HPDE6-E6E7 (cell line): ENCODE measurements at regions not wholly inside any gene's neighbourhood (a gene's known extent, or its start where the extent isn't known, plus 50 kb on each side); places are given as distances from the start of the nearest gene placed in this dataset.

Experiments
- DNase-seq: peaks from one replicate; pipeline ENCODE4 v3.0.0; 2011; ENCODE audit warnings: missing footprints; ENCODE audit errors: extremely low spot score

DNA sequence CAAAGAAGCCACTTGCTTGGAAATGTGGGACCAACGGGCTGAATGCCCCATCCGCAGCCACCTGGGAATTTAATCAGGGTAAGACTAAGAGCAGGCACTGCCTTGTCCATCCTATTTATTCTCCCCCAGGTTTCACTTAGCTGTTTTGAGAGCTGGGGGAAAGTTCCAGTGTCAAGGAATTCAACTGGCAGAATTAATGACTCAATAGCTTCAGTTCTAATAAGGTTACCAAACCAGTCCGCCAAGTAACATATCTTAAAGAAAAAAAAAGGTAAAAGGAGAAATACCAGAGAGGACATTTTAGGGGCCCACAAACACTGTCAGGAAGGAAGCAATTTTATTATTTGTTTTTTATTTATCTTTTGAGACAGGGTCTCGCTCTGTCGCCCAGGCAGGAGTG, 157.6 kb upstream of the SOD1 start:
- peak; percentile 60 for DNase-seq

DNA sequence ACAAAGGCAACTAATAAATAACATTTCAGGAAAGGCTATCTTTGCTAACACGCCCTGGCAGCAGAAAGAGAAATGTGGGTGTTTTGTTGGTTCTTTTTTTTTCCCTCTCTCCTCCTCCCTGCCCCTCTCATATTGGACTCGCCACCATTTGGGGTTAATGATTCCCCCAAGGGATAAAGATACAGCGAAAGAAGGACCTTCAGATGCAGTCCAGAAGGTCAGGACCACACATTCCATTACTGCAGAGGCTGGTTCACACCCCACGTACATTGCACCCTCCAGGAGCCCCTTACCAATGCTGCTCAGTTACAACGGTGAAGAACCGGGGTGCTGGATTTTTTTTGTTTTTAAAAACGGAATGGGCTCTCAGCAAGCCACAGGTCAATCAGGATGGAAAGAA, 156.9 kb upstream of the TIAM1 start:
- DNase-seq, result no peak

DNA sequence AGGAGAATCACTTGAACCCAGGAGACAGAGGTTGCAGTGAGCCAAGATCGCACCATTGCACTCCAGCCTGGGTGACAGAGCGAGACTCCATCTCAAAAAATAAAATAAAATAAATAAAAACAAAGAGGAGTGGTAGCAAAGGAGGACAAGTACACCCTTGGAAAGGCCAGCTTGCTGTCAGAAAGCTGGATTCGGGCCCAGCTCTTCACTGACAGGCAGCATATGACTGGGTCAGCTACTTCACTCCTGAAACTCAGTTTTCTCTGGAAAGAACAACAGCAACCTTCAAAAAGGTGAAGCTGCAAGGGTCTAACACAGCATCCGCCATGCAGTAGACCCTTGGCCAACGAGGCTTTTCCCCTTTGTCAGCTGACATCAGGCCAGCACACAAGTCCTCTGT, 156.0 kb upstream of the TIAM1 start:
- no peak for DNase-seq

DNA sequence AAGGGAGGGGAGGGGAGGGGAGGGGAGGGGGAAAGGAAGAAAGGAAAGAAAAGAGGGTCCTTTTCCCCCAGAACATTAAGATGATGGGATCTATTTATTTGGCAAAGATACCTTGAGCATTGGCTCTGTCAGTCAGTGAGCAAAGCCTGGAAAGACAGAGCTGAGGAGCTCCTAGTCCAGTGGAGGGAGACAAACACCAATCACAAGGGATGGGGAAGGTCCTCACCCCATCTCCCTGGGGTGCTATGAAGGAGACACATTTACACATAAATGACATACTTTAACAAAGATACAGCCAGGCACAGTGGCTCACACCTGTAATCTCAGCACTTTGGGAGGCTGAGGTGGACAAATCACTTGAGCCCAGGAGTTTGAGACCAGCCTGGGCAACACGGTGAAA, 154.9 kb upstream of the TIAM1 start:
- no peak for DNase-seq

DNA sequence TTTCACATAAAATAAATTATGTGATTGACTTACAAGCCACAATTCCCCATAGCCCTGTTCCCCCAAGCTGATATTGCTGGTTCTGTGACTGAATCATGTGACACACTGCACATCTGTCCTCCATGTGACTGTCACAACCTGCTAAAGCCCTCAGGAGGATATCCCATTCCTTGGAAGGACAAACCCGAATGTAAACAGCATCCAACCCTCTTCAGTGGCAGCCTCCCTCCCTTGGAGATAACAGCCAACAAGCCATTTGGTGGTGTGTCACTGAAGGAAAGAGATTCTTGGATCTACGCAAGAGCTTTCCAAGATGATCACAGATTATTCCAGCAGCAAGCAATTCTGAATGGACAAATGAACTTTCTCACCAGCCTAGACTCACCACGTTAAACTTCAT, 153.9 kb upstream of the TIAM1 start:
- no peak for DNase-seq

DNA sequence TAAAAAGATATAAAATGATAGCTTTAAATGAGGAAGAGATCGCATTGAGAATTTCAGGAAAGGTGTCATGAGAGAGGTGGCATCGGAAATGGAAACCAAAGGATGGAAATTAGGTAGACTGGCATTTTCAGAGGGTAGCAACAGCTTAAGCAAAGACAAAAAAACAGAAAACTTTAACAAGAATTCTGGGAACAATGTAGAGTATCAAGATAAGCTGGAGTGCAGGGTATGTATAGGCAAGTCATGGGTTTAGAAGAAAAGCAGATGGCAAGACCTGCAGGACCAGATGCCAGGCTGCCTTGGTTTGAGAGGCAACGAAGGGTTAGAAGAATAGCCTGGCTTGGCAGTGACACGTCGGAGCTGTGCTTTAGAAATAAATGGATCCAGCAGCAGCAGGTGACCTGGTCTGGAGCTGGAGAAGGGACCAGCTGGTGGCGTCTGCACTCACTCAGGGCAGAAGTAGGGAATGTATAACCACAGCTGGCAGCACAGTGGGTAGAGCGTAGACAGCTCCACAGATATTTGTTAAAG, 149.4 kb upstream of the TIAM1 start:
- no peak for DNase-seq

DNA sequence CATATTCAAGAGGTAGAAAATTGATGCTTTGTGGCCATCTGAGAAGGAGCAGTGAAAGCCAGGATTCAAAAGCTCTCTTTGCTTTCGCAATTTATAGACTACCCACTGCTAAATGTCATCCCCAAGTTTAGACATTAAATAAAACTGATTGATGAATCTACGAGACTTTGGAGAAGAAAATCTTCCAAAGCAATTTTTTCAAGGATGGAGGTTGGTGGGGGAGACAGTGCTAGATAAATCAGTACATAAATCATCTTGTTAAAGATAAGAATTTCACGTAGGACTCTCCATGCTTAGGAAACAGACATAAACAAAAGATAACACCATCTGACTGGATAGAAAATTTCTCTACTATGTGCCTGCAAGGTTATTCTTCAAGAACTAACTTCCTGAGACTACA, 147.6 kb upstream of the TIAM1 start:
- DNase-seq, result no peak

DNA sequence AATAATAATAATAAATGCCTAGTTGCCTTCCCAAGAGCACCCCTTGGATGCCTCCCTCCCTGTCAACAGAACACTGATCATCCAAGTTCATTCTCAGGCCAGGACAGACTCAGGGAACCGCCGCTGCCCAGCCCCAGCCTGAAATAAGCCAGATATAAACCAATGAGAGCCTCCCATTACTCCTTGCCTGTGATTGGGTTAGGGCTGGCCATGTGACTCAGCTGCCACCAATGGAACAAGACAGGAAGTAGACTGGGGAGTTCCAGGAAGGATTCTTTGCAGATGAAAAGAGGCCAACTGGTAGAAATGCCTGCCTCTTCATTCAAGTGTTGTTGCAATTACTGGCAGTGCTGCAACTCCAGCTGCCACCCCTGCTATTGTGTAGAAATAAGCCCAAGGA, 146.4 kb upstream of the TIAM1 start:
- no peak for DNase-seq

DNA sequence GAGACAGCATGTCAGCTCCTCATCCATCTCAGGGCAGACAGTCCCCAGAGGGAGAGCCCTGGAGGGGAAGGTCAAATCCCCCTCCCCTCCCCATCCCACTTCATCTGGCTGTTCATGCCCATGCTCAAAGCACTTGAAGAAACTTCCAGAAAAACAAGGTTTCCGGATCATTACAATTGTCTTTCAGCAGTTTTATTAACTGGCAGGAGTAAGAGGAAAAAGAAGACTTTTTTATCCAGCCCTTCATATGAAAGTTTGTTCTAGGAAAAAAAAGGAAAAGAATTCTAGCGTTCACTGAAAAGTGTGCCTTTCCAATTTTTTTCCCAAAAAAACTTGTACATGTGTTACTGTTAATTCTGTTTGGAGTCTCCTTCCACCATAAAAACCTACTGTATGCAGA, 145.7 kb upstream of the TIAM1 start:
- DNase-seq, result no peak

DNA sequence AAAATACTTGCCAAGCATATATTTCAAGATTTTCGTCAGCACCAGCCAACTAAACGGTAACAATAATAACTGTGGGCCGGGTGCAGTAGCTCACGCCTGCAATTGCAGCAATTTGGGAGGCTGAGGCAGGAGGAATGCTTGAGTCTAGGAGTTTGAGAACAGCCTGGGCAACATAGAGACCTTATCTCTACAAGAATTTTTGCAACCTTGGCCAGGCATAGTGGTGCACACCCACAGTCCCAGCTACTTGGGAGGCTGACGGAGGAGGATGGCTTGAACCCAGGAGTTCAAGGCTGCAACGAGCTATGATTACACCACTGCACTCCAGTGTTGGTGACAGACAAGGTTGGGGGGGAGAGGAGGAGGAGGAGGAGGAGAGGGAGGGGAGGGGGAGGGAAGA, 145.0 kb upstream of the TIAM1 start:
- DNase-seq, result no peak

DNA sequence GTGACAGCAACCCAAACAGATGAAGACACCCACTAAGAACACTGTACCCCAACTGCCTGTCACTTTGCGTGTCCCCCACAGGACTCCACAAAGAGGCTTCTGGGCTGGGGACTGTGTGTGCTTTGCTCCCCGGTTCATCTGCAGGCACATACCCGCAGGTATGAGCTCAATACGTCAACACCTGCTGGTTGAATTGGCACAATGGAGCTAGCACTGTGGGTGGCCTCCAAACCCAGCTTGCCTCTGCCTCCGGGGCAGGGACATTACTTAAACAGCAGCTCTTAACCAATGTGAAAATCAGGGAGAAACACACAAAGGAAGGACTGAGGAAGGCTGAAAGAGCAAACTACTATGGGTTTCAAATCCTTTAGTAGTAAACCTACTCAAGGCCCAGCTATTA, 140.2 kb upstream of the TIAM1 start:
- DNase-seq, result no peak

DNA sequence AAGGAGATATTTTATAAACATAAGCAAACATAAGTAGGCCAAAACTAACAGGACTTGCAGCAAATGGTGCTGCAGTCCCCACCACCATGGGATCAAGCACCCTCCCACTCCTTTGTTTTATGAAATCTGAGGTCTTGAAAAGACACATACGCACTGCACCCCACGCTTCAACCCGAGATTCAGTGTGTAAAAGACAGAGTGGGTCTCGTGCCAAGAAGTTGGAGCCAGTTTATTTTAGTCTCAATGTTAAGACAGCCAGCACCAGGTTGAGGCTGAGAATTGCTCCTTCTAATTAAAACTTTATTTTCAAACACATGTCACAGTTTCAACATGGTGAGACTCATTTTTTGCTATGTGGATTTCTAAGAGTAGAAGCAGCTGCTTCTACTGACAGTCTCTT, 139.1 kb upstream of the TIAM1 start:
- no peak for DNase-seq

DNA sequence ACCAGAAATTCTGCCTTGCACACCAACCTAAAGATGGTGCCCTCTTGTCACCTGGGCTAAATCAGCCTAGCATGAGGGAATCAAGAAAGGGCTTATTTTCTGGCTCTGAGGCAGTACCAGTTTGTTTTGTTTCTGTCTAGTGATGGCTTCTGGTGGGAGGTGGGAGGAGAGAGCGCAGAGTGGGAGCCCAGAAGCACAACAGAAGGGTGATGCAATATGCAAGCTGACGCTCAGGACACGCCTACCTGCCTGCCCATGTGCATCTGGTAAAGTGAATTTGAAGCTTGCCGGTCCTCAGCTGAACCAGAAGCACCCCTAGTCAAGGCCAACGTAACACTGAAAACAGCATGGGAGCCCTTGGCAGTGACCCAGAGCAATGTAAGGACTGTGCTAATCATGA, 138.4 kb upstream of the TIAM1 start:
- DNase-seq, result no peak

DNA sequence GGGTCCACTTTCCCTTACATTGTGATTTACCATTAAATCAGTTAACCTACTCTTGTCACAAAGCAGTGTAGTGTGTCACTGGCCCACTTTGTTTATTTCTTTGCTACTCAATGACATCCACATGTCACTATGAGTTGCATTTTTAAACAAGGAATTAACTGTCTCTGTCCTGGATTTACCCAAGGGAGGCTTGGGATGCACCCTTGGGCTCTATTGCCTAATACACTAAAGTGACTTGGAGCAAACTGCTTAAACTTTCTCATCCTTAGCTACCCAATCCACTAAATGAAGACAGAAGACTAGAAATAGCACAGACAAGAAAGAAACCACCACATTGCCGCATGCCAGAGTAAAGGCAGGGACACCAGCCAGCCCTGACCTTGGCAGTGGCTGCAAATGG, 136.2 kb upstream of the TIAM1 start:
- DNase-seq, result no peak

DNA sequence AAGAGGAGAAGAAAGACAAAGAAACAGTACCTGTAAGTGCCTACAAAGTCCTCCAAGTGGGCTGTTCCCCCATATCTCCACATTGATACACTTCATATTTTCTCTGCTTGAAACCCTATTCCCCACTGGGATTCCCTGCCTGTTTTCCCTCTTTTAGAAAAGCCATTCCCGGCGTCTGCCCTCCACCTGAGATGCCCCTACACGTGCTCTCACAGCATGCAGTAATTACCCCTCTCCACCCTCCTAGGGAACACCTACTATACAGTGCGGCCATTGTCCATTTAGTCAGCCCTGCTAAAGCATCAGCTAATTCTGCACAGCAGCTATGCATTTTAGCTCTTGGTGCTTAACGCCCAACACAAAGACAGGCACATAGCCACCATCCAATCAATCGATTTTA, 135.7 kb upstream of the TIAM1 start:
- no peak for DNase-seq

DNA sequence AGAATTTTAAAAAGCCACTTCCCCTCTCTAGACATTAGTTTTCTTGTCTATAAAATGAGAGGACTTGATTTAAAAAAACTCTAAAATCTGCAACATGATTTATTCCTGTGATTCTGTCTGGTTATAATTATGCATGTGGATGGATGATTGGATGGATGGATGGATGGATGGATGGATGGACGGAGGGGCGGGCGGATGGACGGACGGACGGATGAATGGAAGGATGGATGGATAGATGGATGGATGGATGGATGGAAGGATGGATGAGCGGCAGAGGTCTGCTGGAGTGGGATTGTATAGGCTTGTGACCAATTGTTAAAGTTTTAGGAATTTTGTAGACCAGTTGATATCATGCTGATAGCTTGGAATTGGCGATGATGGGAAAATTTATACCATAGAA, 135.2 kb upstream of the TIAM1 start:
- DNase-seq, result no peak

DNA sequence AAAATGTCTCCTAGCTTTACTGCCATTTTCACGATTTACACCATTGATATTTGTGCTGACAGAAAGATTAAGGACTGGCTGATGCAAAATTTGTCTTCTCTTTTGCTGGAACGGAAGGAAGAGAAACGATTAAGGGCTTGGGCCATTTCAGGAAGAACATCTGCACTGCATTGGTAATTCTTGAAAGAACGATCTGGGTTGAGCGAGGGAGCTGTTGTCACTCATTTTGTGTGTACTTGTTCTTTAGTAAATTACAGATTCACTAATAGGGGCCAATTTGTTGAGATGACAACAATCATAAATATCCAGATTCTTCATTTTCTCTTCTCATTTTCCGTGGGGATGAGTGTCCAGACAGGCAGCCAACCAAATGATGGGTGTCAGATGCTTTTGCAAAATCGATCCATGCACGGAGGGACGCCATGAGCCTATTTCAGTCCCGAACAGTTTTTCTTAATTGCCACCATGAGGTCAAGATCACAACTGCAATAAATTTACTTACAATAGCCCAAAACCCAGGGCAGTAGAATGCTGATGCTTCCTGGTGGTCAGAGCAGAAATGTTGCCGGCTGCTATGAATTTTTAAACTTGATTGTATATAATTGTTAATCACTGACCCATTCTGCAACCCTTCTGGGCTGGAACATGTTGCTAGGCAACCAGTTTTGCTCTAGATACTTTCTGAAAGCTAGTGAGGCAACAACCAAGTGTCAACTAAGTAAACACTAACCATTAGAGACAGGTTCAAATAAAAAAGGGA, 132.4 kb upstream of the TIAM1 start:
- no peak for DNase-seq

DNA sequence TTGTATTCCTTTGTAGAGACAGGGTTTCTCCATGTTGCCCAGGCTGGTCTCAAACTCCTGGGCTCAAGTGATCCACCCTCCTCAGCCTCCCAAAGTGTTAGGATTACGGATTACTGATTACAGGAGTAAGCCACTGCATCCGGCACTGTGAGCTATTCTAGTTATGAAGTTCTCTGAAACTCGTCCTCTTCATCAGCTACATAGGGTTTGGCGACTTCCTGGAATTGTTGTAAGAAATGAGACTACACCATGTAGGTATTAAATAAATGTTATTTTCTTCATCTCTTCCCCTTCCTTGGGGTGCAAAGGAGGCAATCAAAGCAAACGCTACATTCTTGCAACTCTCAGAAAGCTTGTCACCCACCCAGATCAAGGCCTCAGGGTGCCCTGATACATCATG, 131.2 kb upstream of the TIAM1 start:
- no peak for DNase-seq

DNA sequence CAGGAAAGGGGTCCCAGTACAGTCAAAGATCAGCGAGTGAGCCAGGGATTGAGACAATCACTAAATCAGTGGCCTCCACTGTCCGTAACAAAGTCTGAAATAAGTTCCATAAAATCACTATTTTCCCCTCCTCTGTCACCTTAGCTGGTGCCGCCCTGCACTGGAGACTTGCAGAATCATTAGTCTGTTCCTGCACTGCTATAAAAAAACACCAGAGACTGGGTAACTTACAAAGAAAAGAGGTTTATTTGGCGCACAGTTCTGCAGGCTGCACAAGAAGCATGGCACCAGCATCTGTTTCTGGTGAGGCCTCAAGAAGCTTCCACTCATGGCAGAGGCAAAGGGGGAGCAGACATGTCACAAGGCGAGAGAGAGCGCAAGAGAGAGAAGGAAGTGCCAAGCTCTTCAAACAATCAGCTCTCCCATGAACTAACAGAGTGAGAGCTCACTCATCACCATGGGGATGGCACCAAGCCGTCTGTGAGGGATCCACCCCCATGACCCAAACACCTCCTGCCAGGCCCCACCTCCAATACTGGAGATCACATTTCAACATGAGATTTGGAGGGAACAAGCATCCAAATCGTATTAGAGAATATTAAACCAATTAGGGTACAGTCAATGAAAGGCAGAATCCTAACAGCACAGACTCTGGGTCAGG, 129.8 kb upstream of the TIAM1 start:
- DNase-seq, result no peak

DNA sequence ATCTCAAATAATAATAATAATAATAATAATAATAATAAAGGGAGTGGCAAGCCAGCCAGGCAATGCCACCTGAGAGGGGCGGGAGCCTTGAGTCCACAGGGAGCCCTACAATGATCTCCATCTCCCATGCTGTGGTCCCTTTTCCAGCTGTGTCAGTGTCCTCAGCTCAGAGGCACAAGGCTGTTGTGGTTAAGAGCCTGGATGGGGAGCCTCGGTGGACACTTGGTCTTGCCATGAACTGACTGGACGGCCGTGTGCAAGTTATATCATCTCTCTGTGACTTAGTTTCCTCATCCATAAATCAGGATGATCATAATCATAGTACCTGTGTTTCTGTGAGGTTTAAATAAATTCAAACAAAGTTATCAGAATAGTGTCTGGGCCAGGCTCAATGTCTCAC, 127.8 kb upstream of the TIAM1 start:
- DNase-seq, result no peak

DNA sequence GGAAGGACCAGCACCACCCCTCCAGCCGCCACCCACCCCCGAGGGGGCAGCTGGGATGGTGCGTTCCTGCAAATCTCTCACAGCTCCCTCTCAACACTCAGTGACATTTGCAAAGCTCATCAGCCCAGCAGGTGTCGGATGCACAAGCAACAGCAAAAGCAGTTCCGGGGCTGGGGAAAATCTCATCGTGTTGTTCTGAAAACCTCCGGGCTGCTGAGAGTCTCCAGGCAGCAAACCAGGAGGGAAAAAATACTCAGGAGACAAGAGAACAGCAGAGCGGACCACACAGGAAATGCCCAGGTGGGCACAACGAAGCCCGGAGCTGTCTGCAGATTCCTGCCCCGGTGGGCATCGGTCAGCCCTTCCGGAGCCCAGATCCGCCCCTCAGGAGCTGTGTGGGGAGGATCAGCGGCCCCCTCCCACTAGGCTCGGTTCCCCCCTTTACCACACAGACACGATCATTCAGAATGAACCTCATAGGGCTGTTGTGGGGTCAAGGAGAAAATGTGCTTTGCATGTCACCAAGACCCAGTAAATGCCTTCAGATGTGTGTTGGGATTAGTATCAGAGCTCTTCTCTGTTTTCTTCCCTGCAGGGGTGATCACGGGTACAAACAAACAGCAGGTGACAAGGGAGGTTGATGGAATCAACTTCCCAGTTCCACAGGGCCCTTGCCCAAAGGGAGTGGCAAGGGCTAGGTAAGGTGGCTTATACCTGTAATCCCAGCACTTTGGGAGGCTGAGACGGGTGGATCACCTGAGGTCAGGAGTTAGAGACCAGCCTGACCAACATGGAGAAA, 127.0 kb upstream of the TIAM1 start:
- no peak for DNase-seq

DNA sequence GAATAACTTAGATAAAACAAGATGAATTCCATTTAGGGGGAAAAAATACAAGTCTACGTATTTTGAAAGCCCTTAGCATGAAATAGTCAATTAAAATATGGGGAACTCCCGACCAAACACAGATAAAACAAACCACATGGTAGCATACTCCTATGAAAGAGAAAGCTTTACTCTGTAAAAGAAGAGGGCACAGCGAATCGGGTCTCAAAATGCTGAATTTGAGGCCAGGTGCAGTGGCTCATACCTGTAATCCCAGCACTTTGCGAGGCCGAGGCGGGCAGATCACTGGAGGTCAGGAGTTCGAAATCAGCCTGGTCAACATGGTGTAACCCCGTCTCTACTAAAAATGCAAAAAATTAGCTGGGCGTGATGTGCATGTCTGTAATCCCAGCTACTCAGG, 116.9 kb upstream of the TIAM1 start:
- DNase-seq, result no peak

DNA sequence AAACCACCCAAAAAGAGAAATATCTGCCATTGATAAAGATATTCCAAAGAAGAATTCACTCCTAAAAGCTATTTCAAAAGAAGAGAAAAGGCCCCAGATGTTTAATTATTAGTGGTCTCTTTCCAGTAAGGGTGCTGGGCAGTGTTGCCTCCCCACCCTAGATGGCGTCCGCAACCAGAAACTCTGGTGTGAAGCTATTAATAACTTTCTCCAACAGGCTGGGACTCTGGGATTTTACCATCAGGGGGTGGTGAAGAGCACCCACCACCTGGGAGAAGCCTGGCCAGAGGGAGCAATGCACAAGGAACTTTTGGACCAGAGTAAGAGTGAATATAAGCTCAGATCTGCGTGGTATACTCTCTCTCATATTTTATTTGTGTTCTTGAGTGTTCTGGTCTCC, 115.4 kb upstream of the TIAM1 start:
- DNase-seq, result peak; percentile 66
